Epithelial cell of esophagus (primary cell): ENCODE measurements at regions not wholly inside any gene's neighbourhood (a gene's known extent, or its start where the extent isn't known, plus 50 kb on each side); places are given as distances from the start of the nearest gene placed in this dataset.

Experiments used
- DNase-seq: peaks from one replicate; pipeline ENCODE4 v3.0.0; 2010; ENCODE audit warnings: low read depth
- H3K4me3 ChIP-seq: 2 replicates; pipeline ENCODE4 v1.5.1; 2011; ENCODE audit warnings: mild to moderate bottlenecking, low read length, control low read depth
- CTCF ChIP-seq: IDR thresholded peaks from 2 replicates; pipeline ENCODE4 v1.5.1; 2011; ENCODE audit warnings: low read depth, mild to moderate bottlenecking, low read length, control low read depth, inconsistent platforms; ENCODE audit not compliant: insufficient read depth; ENCODE audit errors: missing control alignments

- DNase-seq, result no peak
- no peak for TF ChIP-seq CTCF
- no peak overlapping the region for H3K4me3 ChIP-seq
Measured at GRCh38 chr10:43024942-43025700, 51.7 kb upstream of the RET start.

GRCh38 chr10:43026039-43026973 lies 50.6 kb upstream of the RET start:
- no peak overlapping the region for H3K4me3 ChIP-seq
- no peak for TF ChIP-seq CTCF
- DNase-seq, result peak; percentile 95
